HL-60 (cell line): ENCODE measurements at regions not wholly inside any gene's neighbourhood (a gene's known extent, or its start where the extent isn't known, plus 50 kb on each side); places are given as distances from the start of the nearest gene placed in this dataset.

Experiments
- GABPA ChIP-seq: IDR thresholded peaks from 2 replicates; pipeline ENCODE4 v1.6.1; 2012; ENCODE audit warnings: low read depth
- POLR2AphosphoS5 ChIP-seq: IDR thresholded peaks from 2 replicates; pipeline ENCODE4 v1.6.1; 2012; ENCODE audit warnings: low read depth
- SPI1 ChIP-seq: IDR thresholded peaks from 2 replicates; pipeline ENCODE4 v1.6.1; 2012; ENCODE audit warnings: low read depth, mild to moderate bottlenecking, borderline replicate concordance
- TF ChIP-seq, protein P1 (sequence below): IDR thresholded peaks from one replicate; pipeline ENCODE4 v1.5.1; 2011; ENCODE audit warnings: low read length, control low read depth, inconsistent platforms; ENCODE audit not compliant: insufficient read depth
- TF ChIP-seq, protein P2 (sequence below): IDR thresholded peaks from 2 replicates; pipeline ENCODE4 v1.6.1; 2012; ENCODE audit warnings: low read depth; ENCODE audit not compliant: insufficient replicate concordance

DNA sequence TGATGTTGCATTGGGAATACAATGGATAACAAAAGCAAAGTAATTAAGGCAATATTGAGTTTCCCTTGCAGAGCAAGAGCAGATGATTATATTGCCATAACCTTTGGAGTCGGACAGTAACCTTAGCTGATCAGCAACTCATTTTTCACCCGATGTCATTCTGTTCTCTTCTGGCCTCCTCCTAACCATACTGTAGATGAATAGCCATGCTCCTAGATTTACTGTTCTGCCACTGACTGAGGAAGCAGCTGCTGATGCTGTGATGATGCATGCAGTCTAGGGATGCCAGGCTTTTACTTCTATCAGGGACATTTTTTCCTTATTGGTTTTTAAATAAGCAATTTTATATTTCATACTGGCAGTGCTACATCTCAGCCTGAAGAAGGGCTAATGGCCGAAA lies 443.9 kb downstream of the GPAT3 start:
- TF ChIP-seq, protein P1, sequence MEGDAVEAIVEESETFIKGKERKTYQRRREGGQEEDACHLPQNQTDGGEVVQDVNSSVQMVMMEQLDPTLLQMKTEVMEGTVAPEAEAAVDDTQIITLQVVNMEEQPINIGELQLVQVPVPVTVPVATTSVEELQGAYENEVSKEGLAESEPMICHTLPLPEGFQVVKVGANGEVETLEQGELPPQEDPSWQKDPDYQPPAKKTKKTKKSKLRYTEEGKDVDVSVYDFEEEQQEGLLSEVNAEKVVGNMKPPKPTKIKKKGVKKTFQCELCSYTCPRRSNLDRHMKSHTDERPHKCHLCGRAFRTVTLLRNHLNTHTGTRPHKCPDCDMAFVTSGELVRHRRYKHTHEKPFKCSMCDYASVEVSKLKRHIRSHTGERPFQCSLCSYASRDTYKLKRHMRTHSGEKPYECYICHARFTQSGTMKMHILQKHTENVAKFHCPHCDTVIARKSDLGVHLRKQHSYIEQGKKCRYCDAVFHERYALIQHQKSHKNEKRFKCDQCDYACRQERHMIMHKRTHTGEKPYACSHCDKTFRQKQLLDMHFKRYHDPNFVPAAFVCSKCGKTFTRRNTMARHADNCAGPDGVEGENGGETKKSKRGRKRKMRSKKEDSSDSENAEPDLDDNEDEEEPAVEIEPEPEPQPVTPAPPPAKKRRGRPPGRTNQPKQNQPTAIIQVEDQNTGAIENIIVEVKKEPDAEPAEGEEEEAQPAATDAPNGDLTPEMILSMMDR = no peak
- TF ChIP-seq POLR2AphosphoS5 (no peak), GABPA (no peak), SPI1 (no peak)
- TF ChIP-seq, protein P2, sequence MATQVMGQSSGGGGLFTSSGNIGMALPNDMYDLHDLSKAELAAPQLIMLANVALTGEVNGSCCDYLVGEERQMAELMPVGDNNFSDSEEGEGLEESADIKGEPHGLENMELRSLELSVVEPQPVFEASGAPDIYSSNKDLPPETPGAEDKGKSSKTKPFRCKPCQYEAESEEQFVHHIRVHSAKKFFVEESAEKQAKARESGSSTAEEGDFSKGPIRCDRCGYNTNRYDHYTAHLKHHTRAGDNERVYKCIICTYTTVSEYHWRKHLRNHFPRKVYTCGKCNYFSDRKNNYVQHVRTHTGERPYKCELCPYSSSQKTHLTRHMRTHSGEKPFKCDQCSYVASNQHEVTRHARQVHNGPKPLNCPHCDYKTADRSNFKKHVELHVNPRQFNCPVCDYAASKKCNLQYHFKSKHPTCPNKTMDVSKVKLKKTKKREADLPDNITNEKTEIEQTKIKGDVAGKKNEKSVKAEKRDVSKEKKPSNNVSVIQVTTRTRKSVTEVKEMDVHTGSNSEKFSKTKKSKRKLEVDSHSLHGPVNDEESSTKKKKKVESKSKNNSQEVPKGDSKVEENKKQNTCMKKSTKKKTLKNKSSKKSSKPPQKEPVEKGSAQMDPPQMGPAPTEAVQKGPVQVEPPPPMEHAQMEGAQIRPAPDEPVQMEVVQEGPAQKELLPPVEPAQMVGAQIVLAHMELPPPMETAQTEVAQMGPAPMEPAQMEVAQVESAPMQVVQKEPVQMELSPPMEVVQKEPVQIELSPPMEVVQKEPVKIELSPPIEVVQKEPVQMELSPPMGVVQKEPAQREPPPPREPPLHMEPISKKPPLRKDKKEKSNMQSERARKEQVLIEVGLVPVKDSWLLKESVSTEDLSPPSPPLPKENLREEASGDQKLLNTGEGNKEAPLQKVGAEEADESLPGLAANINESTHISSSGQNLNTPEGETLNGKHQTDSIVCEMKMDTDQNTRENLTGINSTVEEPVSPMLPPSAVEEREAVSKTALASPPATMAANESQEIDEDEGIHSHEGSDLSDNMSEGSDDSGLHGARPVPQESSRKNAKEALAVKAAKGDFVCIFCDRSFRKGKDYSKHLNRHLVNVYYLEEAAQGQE = no peak
